GM12891 (cell line): ENCODE measurements at regions not wholly inside any gene's neighbourhood (a gene's known extent, or its start where the extent isn't known, plus 50 kb on each side); places are given as distances from the start of the nearest gene placed in this dataset.

Experiments used
- PAX5 ChIP-seq: IDR thresholded peaks from 2 replicates; pipeline ENCODE4 v1.6.1; 2011; ENCODE audit warnings: low read length, moderate library complexity, mild to moderate bottlenecking; ENCODE audit not compliant: insufficient read depth, severe bottlenecking
- POLR2A ChIP-seq: IDR thresholded peaks from 2 replicates; pipeline ENCODE4 v1.6.1; 2011; ENCODE audit warnings: low read depth, low read length, control low read depth
- POLR2AphosphoS5 ChIP-seq: IDR thresholded peaks from 2 replicates; pipeline ENCODE4 v1.6.1; 2011; ENCODE audit warnings: low read depth, low read length, control low read depth
- POU2F2 ChIP-seq: IDR thresholded peaks from 2 replicates; pipeline ENCODE4 v1.6.1; 2011; ENCODE audit warnings: low read depth, mild to moderate bottlenecking, control low read depth, low read length, moderate library complexity
- SPI1 ChIP-seq: IDR thresholded peaks from 2 replicates; pipeline ENCODE4 v1.6.1; 2011; ENCODE audit warnings: low read depth, low read length, control low read depth
- TAF1 ChIP-seq: IDR thresholded peaks from 2 replicates; pipeline ENCODE4 v1.6.1; 2011; ENCODE audit warnings: low read depth, low read length, control low read depth

DNA sequence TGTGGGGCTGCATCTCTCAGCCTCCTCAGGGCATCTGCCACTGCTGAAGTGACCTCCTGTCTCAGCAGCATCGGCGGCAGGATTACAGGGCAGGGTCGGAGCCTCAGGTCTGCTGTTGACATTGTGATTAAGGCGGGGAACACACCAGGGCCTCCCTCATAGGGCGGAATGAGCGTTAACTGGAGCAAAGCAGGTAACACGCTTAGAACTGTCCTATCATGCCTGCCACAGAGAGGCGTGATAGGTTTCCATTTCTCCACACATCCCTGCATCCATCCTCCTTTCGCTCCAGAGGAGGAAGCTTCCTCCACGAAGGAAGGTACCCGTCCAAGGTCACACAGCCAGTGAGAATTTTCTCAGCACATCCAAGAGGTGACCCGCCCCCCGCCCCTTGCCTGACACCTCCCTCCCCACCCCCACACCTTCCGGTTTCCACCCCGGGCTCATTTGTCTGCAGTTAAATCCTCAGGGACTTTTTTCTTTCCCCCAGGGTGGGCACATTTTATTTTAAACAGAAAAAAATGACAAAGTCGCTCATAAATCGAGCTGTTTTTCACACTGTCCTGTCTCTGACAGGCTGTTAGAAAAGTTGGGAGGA is 200.8 kb downstream of the TFAP2C start:
- TF ChIP-seq POLR2AphosphoS5: no peak
- TF ChIP-seq POLR2A: no peak
- TF ChIP-seq TAF1: no peak
- TF ChIP-seq SPI1: no peak
- no peak for TF ChIP-seq PAX5
- no peak for TF ChIP-seq POU2F2
